H1 (cell line): ENCODE measurements at regions not wholly inside any gene's neighbourhood (a gene's known extent, or its start where the extent isn't known, plus 50 kb on each side); places are given as distances from the start of the nearest gene placed in this dataset.

Experiments
- CTCF ChIA-PET: fragments of 300-600 bp; sonication (Branson Sonifier 250); formaldehyde crosslinking; loops from one replicate; lab custom pipeline; 2021; ENCODE audit not compliant: partially characterized antibody; lab: Charles Lee
- POLR2A ChIA-PET: fragments of 300-600 bp; sonication (Branson Sonifier 250); formaldehyde crosslinking; loops from one replicate; lab custom pipeline; 2021; ENCODE audit warnings: inconsistent platforms; ENCODE audit not compliant: partially characterized antibody; lab: Charles Lee
- DNase-seq, 2 experiments: peaks; one replicate each; pipeline versions ENCODE4 v3.0.0 to v3.0.0-alpha.2; 2010 to 2022; ENCODE audit warnings: low spot score in 2 of 2, low read depth in 1 of 2, mixed read lengths in 1 of 2
- FAIRE-seq: peaks from 2 replicates; lab custom pipeline; 2011; peaks lifted over from hg19 to GRCh38; lab: Jason Lieb, UNC
- H2AFZ ChIP-seq: 2 replicates; pipeline ENCODE4 v1.8.1; 2012; ENCODE audit warnings: low read length, inconsistent platforms
- H2AK5ac ChIP-seq: 2 replicates; pipeline ENCODE4 v1.6.1; 2013; ENCODE audit warnings: low read depth, low read length
- H2BK120ac ChIP-seq: replicated peaks from 2 replicates; pipeline ENCODE3; 2013; ENCODE audit warnings: low read depth, low read length, inconsistent platforms
- H2BK12ac ChIP-seq: 2 replicates; pipeline ENCODE4 v1.6.1; 2013; ENCODE audit warnings: low read depth, low read length
- H2BK15ac ChIP-seq: 2 replicates; pipeline ENCODE4 v1.6.1; 2013; ENCODE audit warnings: low read length
- H2BK20ac ChIP-seq: 2 replicates; pipeline ENCODE4 v1.6.1; 2013; ENCODE audit warnings: low read length
- H2BK5ac ChIP-seq: 2 replicates; pipeline ENCODE4 v1.6.1; 2013; ENCODE audit warnings: low read depth, low read length
- H3K14ac ChIP-seq: 2 replicates; pipeline ENCODE4 v1.6.1; 2013; ENCODE audit warnings: inconsistent platforms; ENCODE audit not compliant: insufficient read length
- H3K18ac ChIP-seq: 2 replicates; pipeline ENCODE4 v1.6.1; 2013; ENCODE audit warnings: low read length; ENCODE audit errors: extremely low read depth
- H3K23ac ChIP-seq: 2 replicates; pipeline ENCODE4 v1.6.1; 2013; ENCODE audit warnings: inconsistent platforms; ENCODE audit not compliant: insufficient read length
- H3K23me2 ChIP-seq: 2 replicates; pipeline ENCODE4 v1.6.1; 2013; ENCODE audit warnings: low read depth, low read length
- H3K27ac ChIP-seq: 2 replicates; pipeline ENCODE4 v1.6.1; 2011; ENCODE audit warnings: low read depth, low read length, inconsistent platforms
- H3K27me3 ChIP-seq, 4 experiments: replicated peaks in 1 of 4; 1 replicate in 1 of 4; 2 replicates in 3 of 4; pipeline versions ENCODE4 v1.6.1 to v1.8.1; 2011 to 2013; ENCODE audit warnings: low read length in 3 of 4, mild to moderate bottlenecking in 3 of 4, inconsistent platforms in 2 of 4, mixed read lengths in 2 of 4, moderate library complexity in 1 of 4; ENCODE audit not compliant: control insufficient read depth in 3 of 4, insufficient read depth in 3 of 4; ENCODE audit errors: extremely low read depth in 1 of 4
- H3K36me3 ChIP-seq, 4 experiments: 2 replicates each; pipeline versions ENCODE4 v1.6.1 to v1.8.1; 2011 to 2013; ENCODE audit warnings: mild to moderate bottlenecking in 4 of 4, low read length in 3 of 4, moderate library complexity in 2 of 4, control low read depth in 1 of 4, inconsistent platforms in 1 of 4; ENCODE audit not compliant: insufficient read depth in 4 of 4, control insufficient read depth in 2 of 4
- H3K4ac ChIP-seq: replicated peaks from 2 replicates; pipeline ENCODE3; 2013; ENCODE audit warnings: low read length, low read depth, mixed read lengths, inconsistent platforms; ENCODE audit not compliant: insufficient read length
- H3K4me1 ChIP-seq, 4 experiments: replicated peaks in 1 of 4; 1 replicate in 1 of 4; 2 replicates in 3 of 4; pipeline versions ENCODE4 v1.6.1 to v1.8.1; 2011 to 2013; ENCODE audit warnings: low read length in 3 of 4, inconsistent platforms in 2 of 4, mixed read lengths in 1 of 4; ENCODE audit not compliant: insufficient read depth in 4 of 4, control insufficient read depth in 3 of 4
- H3K4me2 ChIP-seq, 2 experiments: 2 replicates each; pipeline versions ENCODE4 v1.6.1 to v1.8.1; 2011 to 2013; ENCODE audit warnings: low read depth in 2 of 2, low read length in 2 of 2, control low read depth in 1 of 2, inconsistent platforms in 1 of 2, mild to moderate bottlenecking in 1 of 2; ENCODE audit not compliant: insufficient read depth in 1 of 2
- H3K4me3 ChIP-seq, 4 experiments: fragments of 200-600, 300-600 bp in 1 of 4; sonication (generic), shearing (Covaris generic), sonication (Bioruptor Twin) in 1 of 4; 2 replicates each; pipeline versions ENCODE4 v1.5.1 to v1.8.1; 2011 to 2016; ENCODE audit warnings: low read length in 4 of 4, low read depth in 3 of 4, control low read depth in 2 of 4, inconsistent platforms in 2 of 4, mild to moderate bottlenecking in 2 of 4, mixed read lengths in 1 of 4, moderate library complexity in 1 of 4; ENCODE audit not compliant: insufficient read depth in 2 of 4; ENCODE audit errors: extremely low read depth in 1 of 4
- H3K56ac ChIP-seq: replicated peaks from 2 replicates; pipeline ENCODE3; 2013; ENCODE audit warnings: low read depth, mild to moderate bottlenecking, mixed read lengths, low read length, inconsistent platforms; ENCODE audit not compliant: insufficient read length
- H3K79me1 ChIP-seq: 2 replicates; pipeline ENCODE4 v1.6.1; 2013; ENCODE audit warnings: low read depth, low read length, control low read depth
- H3K79me2 ChIP-seq, 2 experiments: 2 replicates each; pipeline versions ENCODE4 v1.6.1 to v1.8.1; 2012 to 2013; ENCODE audit warnings: low read length in 2 of 2, mild to moderate bottlenecking in 2 of 2, inconsistent platforms in 1 of 2; ENCODE audit not compliant: insufficient read depth in 2 of 2, control insufficient read depth in 1 of 2
- H3K9ac ChIP-seq, 4 experiments: replicated peaks in 1 of 4; 1 replicate in 1 of 4; 2 replicates in 3 of 4; pipeline versions ENCODE4 v1.6.1 to v1.8.1; 2011 to 2013; ENCODE audit warnings: low read depth in 3 of 4, low read length in 3 of 4, control low read depth in 2 of 4, mild to moderate bottlenecking in 2 of 4, moderate library complexity in 2 of 4, inconsistent platforms in 1 of 4; ENCODE audit errors: extremely low read depth in 1 of 4
- H3K9me3 ChIP-seq, 2 experiments: 2 replicates each; pipeline versions ENCODE4 v1.6.1 to v1.8.1; 2012 to 2013; ENCODE audit warnings: mild to moderate bottlenecking in 2 of 2, moderate library complexity in 2 of 2, control low read depth in 1 of 2, inconsistent platforms in 1 of 2, low read depth in 1 of 2, low read length in 1 of 2, mixed read lengths in 1 of 2; ENCODE audit not compliant: insufficient read depth in 2 of 2
- H4K20me1 ChIP-seq, 2 experiments: replicated peaks in 1 of 2; 2 replicates each; pipeline versions ENCODE3 to v1.8.1; 2011 to 2013; ENCODE audit warnings: inconsistent platforms in 2 of 2, low read length in 2 of 2, mild to moderate bottlenecking in 1 of 2; ENCODE audit not compliant: insufficient read depth in 2 of 2, control insufficient read depth in 1 of 2
- H4K5ac ChIP-seq: 2 replicates; pipeline ENCODE4 v1.6.1; 2013; ENCODE audit warnings: low read length, low read depth, mixed read lengths, inconsistent platforms; ENCODE audit not compliant: insufficient read length
- H4K8ac ChIP-seq: 2 replicates; pipeline ENCODE4 v1.8.0; 2013; ENCODE audit warnings: mild to moderate bottlenecking, moderate library complexity, low read length, inconsistent platforms; ENCODE audit not compliant: insufficient read depth; ENCODE audit errors: extremely low read depth
- H4K91ac ChIP-seq: replicated peaks from 2 replicates; pipeline ENCODE3; 2013; ENCODE audit warnings: low read length, mixed read lengths, inconsistent platforms; ENCODE audit not compliant: insufficient read length
- ATF3 ChIP-seq: IDR thresholded peaks from 2 replicates; pipeline ENCODE4 v1.6.1; 2011; ENCODE audit warnings: low read depth, mild to moderate bottlenecking, low read length; ENCODE audit not compliant: insufficient read depth
- CTBP2 ChIP-seq: IDR thresholded peaks from 2 replicates; pipeline ENCODE4 v1.7.0; 2011; ENCODE audit warnings: borderline replicate concordance, mild to moderate bottlenecking, moderate library complexity, mixed read lengths, low read length; ENCODE audit not compliant: insufficient read depth, insufficient read length
- KDM4A ChIP-seq: IDR thresholded peaks from one replicate; pipeline ENCODE4 v1.7.1; 2012; ENCODE audit warnings: low read depth, mild to moderate bottlenecking, moderate library complexity, low read length, inconsistent platforms; ENCODE audit not compliant: severe bottlenecking
- NRF1 ChIP-seq: IDR thresholded peaks from 2 replicates; pipeline ENCODE4 v1.6.1; 2011; ENCODE audit warnings: mild to moderate bottlenecking, low read depth, low read length, improper control_type of control experiment
- POLR2A ChIP-seq, 2 experiments: IDR thresholded peaks; 1 replicate in 1 of 2; 2 replicates in 1 of 2; pipeline ENCODE4 v1.6.1; 2011; ENCODE audit warnings: low read depth in 2 of 2, low read length in 2 of 2, mild to moderate bottlenecking in 2 of 2; ENCODE audit errors: control extremely low read depth in 1 of 2
- TBP ChIP-seq: IDR thresholded peaks from 2 replicates; pipeline ENCODE4 v1.6.1; 2011; ENCODE audit warnings: low read depth, low read length, improper control_type of control experiment
- WGBS, 2 experiments: shearing (Covaris generic) in 1 of 2; methylation state at CpG; one replicate each; pipeline versions ENCODE4 v1.1.6 to v1.1.7; 2013 to 2015; ENCODE audit warnings: low lambda C conversion rate in 2 of 2, mixed read lengths in 2 of 2, inconsistent platforms in 1 of 2, low coverage in 1 of 2, missing lambda C conversion rate in 1 of 2; ENCODE audit not compliant: insufficient replicate concordance in 2 of 2, insufficient coverage in 1 of 2, insufficient read length in 1 of 2; ENCODE audit errors: extremely low coverage in 1 of 2, missing lambda C conversion rate in 1 of 2; 5-methylcytosine and 5-hydroxymethylcytosine counted together

GRCh38 chr4:137156807-137157206, 375.5 kb downstream of the PCDH18 start:
- H3K27ac ChIP-seq: no peak overlapping the region
- H3K4me2 ChIP-seq: no peak overlapping the region
- no peak overlapping the region for H2AFZ ChIP-seq

More at GRCh38 chr4:137156807-137157206, 375.5 kb downstream of the PCDH18 start:
- no peaks in the 10 kb centered on the region for H3K79me1 ChIP-seq
- H3K27me3 ChIP-seq: no peaks in the 10 kb centered on the region
- no peak overlapping the region for H3K9ac ChIP-seq
- H2AK5ac ChIP-seq: no peak overlapping the region
- H2BK5ac ChIP-seq: no peak overlapping the region
- FAIRE-seq (no peak), DNase-seq (no peak)
- H3K36me3 ChIP-seq: no peaks in the 10 kb centered on the region
- no peak overlapping the region for H2BK20ac ChIP-seq
- no peak overlapping the region for H3K4me3 ChIP-seq
- ChIA-PET CTCF (no interaction called here), POLR2A (no interaction called here)
- H4K20me1 ChIP-seq: no peaks in the 10 kb centered on the region
- no peak overlapping the region for H3K56ac ChIP-seq
- H3K18ac ChIP-seq: no peak overlapping the region
- H3K9me3 ChIP-seq: no peaks in the 10 kb centered on the region
- no peak overlapping the region for H2BK15ac ChIP-seq
- 88% methylated on average over 1 of the region's 1 CpG; no CpG with 5 or more reads in 1 of the 2 experiments for WGBS, 2 experiments
- H4K5ac ChIP-seq: no peak overlapping the region
- H4K8ac ChIP-seq: no peak overlapping the region
- no peaks in the 10 kb centered on the region for H3K79me2 ChIP-seq
- no peak overlapping the region for H3K4ac ChIP-seq
- H3K23ac ChIP-seq: no peak overlapping the region
- no peaks in the 10 kb centered on the region for H3K4me1 ChIP-seq
- TF ChIP-seq CTBP2 (no peak), KDM4A (no peak), POLR2A (IDR thresholded peaks at IDR 0.05; ENCODE audit: control extremely low read depth in 1 of 2, low read depth in 2 of 2, low read length in 2 of 2) (no peak), TBP (no peak), NRF1 (no peak), ATF3 (no peak)
- no peak overlapping the region for H2BK120ac ChIP-seq
- no peak overlapping the region for H4K91ac ChIP-seq
- no peaks in the 10 kb centered on the region for H3K23me2 ChIP-seq
- no peak overlapping the region for H3K14ac ChIP-seq
- H2BK12ac ChIP-seq: no peak overlapping the region
